ENCODE measurements at regions not wholly inside any gene's neighbourhood (a gene's known extent, or its start where the extent isn't known, plus 50 kb on each side); places are given as distances from the start of the nearest gene placed in this dataset.

DNA sequence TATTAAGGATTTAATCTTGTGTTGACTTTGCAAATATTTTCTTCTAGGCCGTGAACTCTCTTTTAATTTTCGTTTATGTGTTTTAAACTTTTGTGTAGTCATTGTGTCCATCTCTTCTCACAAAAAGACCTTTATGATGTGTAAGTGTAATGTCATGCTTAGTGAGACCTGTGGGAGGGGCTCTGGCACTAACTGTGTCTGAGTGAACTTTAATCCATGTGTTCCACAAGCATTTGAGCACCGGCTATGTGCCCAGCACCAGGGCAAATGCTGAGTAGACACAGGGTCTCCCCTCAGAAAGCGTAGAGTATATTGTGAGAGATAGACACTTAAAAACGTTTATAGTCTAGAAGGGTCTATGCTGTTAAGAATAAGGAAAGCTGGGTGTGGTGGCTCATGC, 272.6 kb upstream of the TUT7 start:
- TF ChIP-seq MAZ (IDR thresholded peaks at IDR 0.05; ENCODE audit: borderline replicate concordance, low read depth, low read length) = no peak
- no peak for TF ChIP-seq RAD21 (IDR thresholded peaks at IDR 0.05; ENCODE audit: low read length)
- TF ChIP-seq RCOR1 (IDR thresholded peaks at IDR 0.05; ENCODE audit: insufficient replicate concordance, low read length) = no peak
- TF ChIP-seq FOS (IDR thresholded peaks at IDR 0.05; ENCODE audit: low read depth, low read length) = no peak
- TF ChIP-seq SMC3 (IDR thresholded peaks at IDR 0.05; ENCODE audit: low read depth, low read length) = no peak
- no peak for TF ChIP-seq MAFK (IDR thresholded peaks at IDR 0.05; ENCODE audit: low read depth, low read length)
- no peak for TF ChIP-seq CHD1 (IDR thresholded peaks at IDR 0.05; ENCODE audit: low read depth, low read length)
- no peak for TF ChIP-seq BHLHE40 (IDR thresholded peaks at IDR 0.05; ENCODE audit: low read depth, low read length)
- TF ChIP-seq, protein P1, sequence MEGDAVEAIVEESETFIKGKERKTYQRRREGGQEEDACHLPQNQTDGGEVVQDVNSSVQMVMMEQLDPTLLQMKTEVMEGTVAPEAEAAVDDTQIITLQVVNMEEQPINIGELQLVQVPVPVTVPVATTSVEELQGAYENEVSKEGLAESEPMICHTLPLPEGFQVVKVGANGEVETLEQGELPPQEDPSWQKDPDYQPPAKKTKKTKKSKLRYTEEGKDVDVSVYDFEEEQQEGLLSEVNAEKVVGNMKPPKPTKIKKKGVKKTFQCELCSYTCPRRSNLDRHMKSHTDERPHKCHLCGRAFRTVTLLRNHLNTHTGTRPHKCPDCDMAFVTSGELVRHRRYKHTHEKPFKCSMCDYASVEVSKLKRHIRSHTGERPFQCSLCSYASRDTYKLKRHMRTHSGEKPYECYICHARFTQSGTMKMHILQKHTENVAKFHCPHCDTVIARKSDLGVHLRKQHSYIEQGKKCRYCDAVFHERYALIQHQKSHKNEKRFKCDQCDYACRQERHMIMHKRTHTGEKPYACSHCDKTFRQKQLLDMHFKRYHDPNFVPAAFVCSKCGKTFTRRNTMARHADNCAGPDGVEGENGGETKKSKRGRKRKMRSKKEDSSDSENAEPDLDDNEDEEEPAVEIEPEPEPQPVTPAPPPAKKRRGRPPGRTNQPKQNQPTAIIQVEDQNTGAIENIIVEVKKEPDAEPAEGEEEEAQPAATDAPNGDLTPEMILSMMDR (conservative IDR thresholded peaks at IDR 0.05; ENCODE audit: low read depth, low read length) = no peak
- no peak for TF ChIP-seq MXI1 (IDR thresholded peaks at IDR 0.05; ENCODE audit: borderline replicate concordance, low read depth, low read length)
- no peak for TF ChIP-seq NFE2L2 (IDR thresholded peaks at IDR 0.05; ENCODE audit: low read depth, low read length)
- TF ChIP-seq RFX5 (IDR thresholded peaks at IDR 0.05; ENCODE audit: low read depth, low read length) = no peak
- TF ChIP-seq, protein P2, sequence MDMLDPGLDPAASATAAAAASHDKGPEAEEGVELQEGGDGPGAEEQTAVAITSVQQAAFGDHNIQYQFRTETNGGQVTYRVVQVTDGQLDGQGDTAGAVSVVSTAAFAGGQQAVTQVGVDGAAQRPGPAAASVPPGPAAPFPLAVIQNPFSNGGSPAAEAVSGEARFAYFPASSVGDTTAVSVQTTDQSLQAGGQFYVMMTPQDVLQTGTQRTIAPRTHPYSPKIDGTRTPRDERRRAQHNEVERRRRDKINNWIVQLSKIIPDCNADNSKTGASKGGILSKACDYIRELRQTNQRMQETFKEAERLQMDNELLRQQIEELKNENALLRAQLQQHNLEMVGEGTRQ (IDR thresholded peaks at IDR 0.05; ENCODE audit: low read depth, low read length) = no peak
- TF ChIP-seq CEBPB (IDR thresholded peaks at IDR 0.05; ENCODE audit: low read depth, low read length) = no peak
- TF ChIP-seq POLR2A (IDR thresholded peaks at IDR 0.05; ENCODE audit: low read depth, low read length) = no peak
- TF ChIP-seq, protein P3, sequence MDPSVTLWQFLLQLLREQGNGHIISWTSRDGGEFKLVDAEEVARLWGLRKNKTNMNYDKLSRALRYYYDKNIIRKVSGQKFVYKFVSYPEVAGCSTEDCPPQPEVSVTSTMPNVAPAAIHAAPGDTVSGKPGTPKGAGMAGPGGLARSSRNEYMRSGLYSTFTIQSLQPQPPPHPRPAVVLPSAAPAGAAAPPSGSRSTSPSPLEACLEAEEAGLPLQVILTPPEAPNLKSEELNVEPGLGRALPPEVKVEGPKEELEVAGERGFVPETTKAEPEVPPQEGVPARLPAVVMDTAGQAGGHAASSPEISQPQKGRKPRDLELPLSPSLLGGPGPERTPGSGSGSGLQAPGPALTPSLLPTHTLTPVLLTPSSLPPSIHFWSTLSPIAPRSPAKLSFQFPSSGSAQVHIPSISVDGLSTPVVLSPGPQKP (IDR thresholded peaks at IDR 0.05; ENCODE audit: borderline replicate concordance, low read depth, low read length) = no peak
- Histone ChIP-seq H3K18ac (ENCODE audit: low read depth, low read length) (no peak overlapping the region; the same call in 1 of the 2 replicates), H2AK9ac (replicated peaks; ENCODE audit: low read depth, low read length, poor library complexity) (no peak overlapping the region), H4K20me1 (ENCODE audit: insufficient read depth, low read length) (no peaks in the 10 kb centered on the region), H2BK5ac (ENCODE audit: low read depth, low read length, poor library complexity, severe bottlenecking) (no peak overlapping the region), H2BK15ac (ENCODE audit: low read depth, low read length) (no peak overlapping the region; the same call in 2 of the 3 replicates), H3K27me3 (ENCODE audit: control insufficient read depth, insufficient read depth, low read length) (no peaks in the 10 kb centered on the region), H3K79me1 (ENCODE audit: low read depth in 1 of 2, low read length in 2 of 2) (no peaks in the 10 kb centered on the region), H2BK20ac (ENCODE audit: low read depth, low read length) (no peak overlapping the region), H2AFZ (replicated peaks; ENCODE audit: low read length, poor library complexity) (no peak overlapping the region), H3K4me1 (ENCODE audit: control insufficient read depth, insufficient read depth, low read length) (no peaks in the 10 kb centered on the region), H2BK120ac (ENCODE audit: low read depth, low read length) (no peak overlapping the region), H3K4me3 (ENCODE audit: insufficient read depth, low read depth, low read length) (no peak overlapping the region), H3K36me3 (ENCODE audit: control insufficient read depth, insufficient read depth, low read length) (no peaks in the 10 kb centered on the region), H4K91ac (ENCODE audit: insufficient read depth, low read depth, low read length) (no peak overlapping the region), H2AK5ac (ENCODE audit: low read depth, low read length) (no peak overlapping the region), H4K8ac (ENCODE audit: low read depth in 2 of 2, low read length in 2 of 2) (no peak overlapping the region), H3K56ac (ENCODE audit: extremely low read depth, insufficient read depth, low read length) (no peak overlapping the region), H3K9me3 (ENCODE audit: control insufficient read depth, insufficient read depth, low read length) (no peaks in the 10 kb centered on the region), H3K4ac (ENCODE audit: low read depth, low read length) (no peak overlapping the region), H3K23ac (ENCODE audit: low read depth, low read length) (no peak overlapping the region), H3K27ac (ENCODE audit: insufficient read depth, low read length) (no peak overlapping the region), H3K4me2 (ENCODE audit: low read depth, low read length) (no peak overlapping the region), H4K5ac (ENCODE audit: low read depth, low read length) (no peak overlapping the region), H3K9ac (ENCODE audit: low read depth, low read length) (no peak overlapping the region), H3K14ac (replicated peaks; ENCODE audit: low read depth, low read length) (0 out of 2 replicates have a peak overlapping the region, but pooled peaks have one; percentile 15), H3K9me1 (ENCODE audit: insufficient read depth, low read length) (no peaks in the 10 kb centered on the region)
- dilution Hi-C loops (cut with HindIII; ENCODE audit: low sequenced_read_pairs, unreplicated experiment) = no loop called here
- WGBS, 2 experiments (ENCODE audit: extremely low coverage in 2 of 2, insufficient read length in 1 of 2) = 71% methylated on average over 1 of the region's 5 CpGs; no CpG with 5 or more reads in 1 of the 2 experiments
- ChIA-PET POLR2A (ENCODE audit: unreplicated experiment) (no interaction called here), CTCF (interaction anchor here (0.9 to 1.5 kb wide), 2 partner anchors 11 to 77 kb away, joined by 3 to 5 read pairs; no protein-coding TSS in a partner anchor)
- in situ Hi-C loops (cut with MboI; ENCODE audit: low sequenced_read_pairs) = loop anchor here (25.0 kb wide), 1 partner anchor 310 kb away; the partner anchor contains the start of gene GAS1
- intact Hi-C loops (cut with micrococcal nuclease) = no loop called here
- DNase-seq (no peak), ATAC-seq (ENCODE audit: low read depth) (no peak)
- BruUV-seq (replicated peaks) = no TSS peak
